ENCODE measurements at regions not wholly inside any gene's neighbourhood (a gene's known extent, or its start where the extent isn't known, plus 50 kb on each side); places are given as distances from the start of the nearest gene placed in this dataset.

DNA sequence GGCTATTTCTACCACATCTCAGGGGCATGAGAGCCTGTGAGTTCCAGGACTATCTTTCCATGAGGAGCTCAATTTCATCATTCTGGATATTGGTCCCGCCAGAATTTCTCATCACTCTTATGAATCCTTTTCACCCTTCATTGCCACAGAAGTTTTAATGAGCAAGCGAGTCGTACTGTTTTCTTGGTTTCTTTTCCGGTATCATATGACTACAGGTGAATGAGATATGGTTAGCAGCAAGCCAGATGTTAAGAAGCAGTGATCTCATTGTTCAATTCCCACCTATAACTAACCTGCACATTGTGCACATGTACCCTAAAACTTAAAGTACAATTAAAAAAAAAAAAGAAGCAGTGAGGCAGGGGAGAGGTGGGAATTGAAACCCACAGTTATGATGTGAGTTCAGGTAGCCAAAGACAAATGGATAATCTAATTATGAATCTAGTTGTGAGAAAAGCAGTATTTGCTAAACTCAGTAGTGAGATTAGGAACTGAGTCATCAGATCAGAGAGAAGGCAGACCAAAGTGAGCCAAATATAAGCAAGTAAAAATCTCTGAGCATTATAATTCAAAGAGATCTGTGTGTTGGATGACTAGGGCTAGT is 78.0 kb upstream of the ELOVL5 start:
- ChIA-PET CTCF (no interaction called here), POLR2A (no interaction called here)
- DNase-seq (ENCODE audit: low read depth, low spot score) (no peak), ATAC-seq (no peak)
- Histone ChIP-seq H3K4me3 (ENCODE audit: low read depth in 2 of 2, low read length in 2 of 2) (no peak overlapping the region), H3K27ac (ENCODE audit: low read length) (no peak overlapping the region), H3K4me1 (ENCODE audit: control insufficient read depth, insufficient read depth, low read length) (no peaks in the 10 kb centered on the region), H3K36me3 (ENCODE audit: control insufficient read depth, insufficient read depth, low read length) (no peaks in the 10 kb centered on the region), H3K27me3 (ENCODE audit: control insufficient read depth, insufficient read depth, low read length) (peaks cover 4% of the 10 kb centered on the region; the same call in 1 of the 2 replicates), H3K9me3 (ENCODE audit: control insufficient read depth, insufficient read depth, low read depth, low read length) (no peaks in the 10 kb centered on the region)
- in situ Hi-C loops (cut with HindIII; ENCODE audit: low pct_unique_long_range_greater_than_20kb, low sequenced_read_pairs), result no loop called here
- no TSS peak for BruUV-seq (replicated peaks)
- TF ChIP-seq, protein P1, sequence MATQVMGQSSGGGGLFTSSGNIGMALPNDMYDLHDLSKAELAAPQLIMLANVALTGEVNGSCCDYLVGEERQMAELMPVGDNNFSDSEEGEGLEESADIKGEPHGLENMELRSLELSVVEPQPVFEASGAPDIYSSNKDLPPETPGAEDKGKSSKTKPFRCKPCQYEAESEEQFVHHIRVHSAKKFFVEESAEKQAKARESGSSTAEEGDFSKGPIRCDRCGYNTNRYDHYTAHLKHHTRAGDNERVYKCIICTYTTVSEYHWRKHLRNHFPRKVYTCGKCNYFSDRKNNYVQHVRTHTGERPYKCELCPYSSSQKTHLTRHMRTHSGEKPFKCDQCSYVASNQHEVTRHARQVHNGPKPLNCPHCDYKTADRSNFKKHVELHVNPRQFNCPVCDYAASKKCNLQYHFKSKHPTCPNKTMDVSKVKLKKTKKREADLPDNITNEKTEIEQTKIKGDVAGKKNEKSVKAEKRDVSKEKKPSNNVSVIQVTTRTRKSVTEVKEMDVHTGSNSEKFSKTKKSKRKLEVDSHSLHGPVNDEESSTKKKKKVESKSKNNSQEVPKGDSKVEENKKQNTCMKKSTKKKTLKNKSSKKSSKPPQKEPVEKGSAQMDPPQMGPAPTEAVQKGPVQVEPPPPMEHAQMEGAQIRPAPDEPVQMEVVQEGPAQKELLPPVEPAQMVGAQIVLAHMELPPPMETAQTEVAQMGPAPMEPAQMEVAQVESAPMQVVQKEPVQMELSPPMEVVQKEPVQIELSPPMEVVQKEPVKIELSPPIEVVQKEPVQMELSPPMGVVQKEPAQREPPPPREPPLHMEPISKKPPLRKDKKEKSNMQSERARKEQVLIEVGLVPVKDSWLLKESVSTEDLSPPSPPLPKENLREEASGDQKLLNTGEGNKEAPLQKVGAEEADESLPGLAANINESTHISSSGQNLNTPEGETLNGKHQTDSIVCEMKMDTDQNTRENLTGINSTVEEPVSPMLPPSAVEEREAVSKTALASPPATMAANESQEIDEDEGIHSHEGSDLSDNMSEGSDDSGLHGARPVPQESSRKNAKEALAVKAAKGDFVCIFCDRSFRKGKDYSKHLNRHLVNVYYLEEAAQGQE (IDR thresholded peaks at IDR 0.05; ENCODE audit: insufficient read depth in 1 of 2, low read depth in 2 of 2, low read length in 1 of 2), result no peak
- TF ChIP-seq POLR2AphosphoS5 (IDR thresholded peaks at IDR 0.05; ENCODE audit: low read depth, low read length) (no peak), SIN3A (IDR thresholded peaks at IDR 0.05; ENCODE audit: borderline replicate concordance, insufficient read depth, low read depth, low read length) (no peak), TCF7L2 (IDR thresholded peaks at IDR 0.05; ENCODE audit: low read depth, low read length) (no peak)
- TF ChIP-seq, protein P2, sequence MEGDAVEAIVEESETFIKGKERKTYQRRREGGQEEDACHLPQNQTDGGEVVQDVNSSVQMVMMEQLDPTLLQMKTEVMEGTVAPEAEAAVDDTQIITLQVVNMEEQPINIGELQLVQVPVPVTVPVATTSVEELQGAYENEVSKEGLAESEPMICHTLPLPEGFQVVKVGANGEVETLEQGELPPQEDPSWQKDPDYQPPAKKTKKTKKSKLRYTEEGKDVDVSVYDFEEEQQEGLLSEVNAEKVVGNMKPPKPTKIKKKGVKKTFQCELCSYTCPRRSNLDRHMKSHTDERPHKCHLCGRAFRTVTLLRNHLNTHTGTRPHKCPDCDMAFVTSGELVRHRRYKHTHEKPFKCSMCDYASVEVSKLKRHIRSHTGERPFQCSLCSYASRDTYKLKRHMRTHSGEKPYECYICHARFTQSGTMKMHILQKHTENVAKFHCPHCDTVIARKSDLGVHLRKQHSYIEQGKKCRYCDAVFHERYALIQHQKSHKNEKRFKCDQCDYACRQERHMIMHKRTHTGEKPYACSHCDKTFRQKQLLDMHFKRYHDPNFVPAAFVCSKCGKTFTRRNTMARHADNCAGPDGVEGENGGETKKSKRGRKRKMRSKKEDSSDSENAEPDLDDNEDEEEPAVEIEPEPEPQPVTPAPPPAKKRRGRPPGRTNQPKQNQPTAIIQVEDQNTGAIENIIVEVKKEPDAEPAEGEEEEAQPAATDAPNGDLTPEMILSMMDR (IDR thresholded peaks at IDR 0.05), result no peak
- intact Hi-C loops (cut with micrococcal nuclease; ENCODE audit: unreplicated experiment), result no loop called here

DNA sequence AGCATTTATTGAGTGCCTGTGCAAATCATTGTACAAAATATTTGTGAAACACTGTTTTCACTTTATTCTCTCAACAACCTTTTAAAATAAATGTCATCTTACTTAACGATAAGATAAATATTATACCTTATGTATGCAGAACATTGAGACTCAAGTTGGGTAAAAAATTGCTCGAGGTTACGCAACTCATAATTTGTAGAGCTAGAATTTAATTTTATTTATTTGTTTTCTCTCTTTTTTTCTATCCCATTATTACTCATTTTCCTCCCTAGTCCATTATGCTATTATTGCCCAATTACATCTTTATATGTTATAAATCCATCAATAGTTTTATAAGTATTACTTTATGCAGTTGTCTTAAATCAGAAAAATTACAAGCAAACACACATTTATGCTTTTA is 77.4 kb upstream of the ELOVL5 start:
- ChIA-PET CTCF (no interaction called here), POLR2A (no interaction called here)
- BruUV-seq (replicated peaks), result no TSS peak
- peaks cover 4% of the 10 kb centered on the region; the same call in 1 of the 2 replicates for H3K27me3 ChIP-seq (ENCODE audit: control insufficient read depth, insufficient read depth, low read length)
- no peaks in the 10 kb centered on the region for H3K4me1 ChIP-seq (ENCODE audit: control insufficient read depth, insufficient read depth, low read length)
- no peak for DNase-seq (ENCODE audit: low read depth, low spot score)
- H3K4me3 ChIP-seq (ENCODE audit: low read depth in 2 of 2, low read length in 2 of 2), result no peak overlapping the region
- no peak overlapping the region for H3K27ac ChIP-seq (ENCODE audit: low read length)
- ATAC-seq, result no peak
- in situ Hi-C loops (cut with HindIII; ENCODE audit: low pct_unique_long_range_greater_than_20kb, low sequenced_read_pairs), result no loop called here
- no peak for TF ChIP-seq TCF7L2 (IDR thresholded peaks at IDR 0.05; ENCODE audit: low read depth, low read length)
- no peak for TF ChIP-seq SIN3A (IDR thresholded peaks at IDR 0.05; ENCODE audit: borderline replicate concordance, insufficient read depth, low read depth, low read length)
- TF ChIP-seq, protein P1 (IDR thresholded peaks at IDR 0.05; ENCODE audit: insufficient read depth in 1 of 2, low read depth in 2 of 2, low read length in 1 of 2), result no peak
- TF ChIP-seq, protein P2 (IDR thresholded peaks at IDR 0.05), result no peak
- TF ChIP-seq POLR2AphosphoS5 (IDR thresholded peaks at IDR 0.05; ENCODE audit: low read depth, low read length), result no peak
- intact Hi-C loops (cut with micrococcal nuclease; ENCODE audit: unreplicated experiment), result no loop called here
- H3K36me3 ChIP-seq (ENCODE audit: control insufficient read depth, insufficient read depth, low read length), result no peaks in the 10 kb centered on the region
- no peaks in the 10 kb centered on the region for H3K9me3 ChIP-seq (ENCODE audit: control insufficient read depth, insufficient read depth, low read depth, low read length)
